ENCODE measurements at regions not wholly inside any gene's neighbourhood (a gene's known extent, or its start where the extent isn't known, plus 50 kb on each side); places are given as distances from the start of the nearest gene placed in this dataset.

DNA sequence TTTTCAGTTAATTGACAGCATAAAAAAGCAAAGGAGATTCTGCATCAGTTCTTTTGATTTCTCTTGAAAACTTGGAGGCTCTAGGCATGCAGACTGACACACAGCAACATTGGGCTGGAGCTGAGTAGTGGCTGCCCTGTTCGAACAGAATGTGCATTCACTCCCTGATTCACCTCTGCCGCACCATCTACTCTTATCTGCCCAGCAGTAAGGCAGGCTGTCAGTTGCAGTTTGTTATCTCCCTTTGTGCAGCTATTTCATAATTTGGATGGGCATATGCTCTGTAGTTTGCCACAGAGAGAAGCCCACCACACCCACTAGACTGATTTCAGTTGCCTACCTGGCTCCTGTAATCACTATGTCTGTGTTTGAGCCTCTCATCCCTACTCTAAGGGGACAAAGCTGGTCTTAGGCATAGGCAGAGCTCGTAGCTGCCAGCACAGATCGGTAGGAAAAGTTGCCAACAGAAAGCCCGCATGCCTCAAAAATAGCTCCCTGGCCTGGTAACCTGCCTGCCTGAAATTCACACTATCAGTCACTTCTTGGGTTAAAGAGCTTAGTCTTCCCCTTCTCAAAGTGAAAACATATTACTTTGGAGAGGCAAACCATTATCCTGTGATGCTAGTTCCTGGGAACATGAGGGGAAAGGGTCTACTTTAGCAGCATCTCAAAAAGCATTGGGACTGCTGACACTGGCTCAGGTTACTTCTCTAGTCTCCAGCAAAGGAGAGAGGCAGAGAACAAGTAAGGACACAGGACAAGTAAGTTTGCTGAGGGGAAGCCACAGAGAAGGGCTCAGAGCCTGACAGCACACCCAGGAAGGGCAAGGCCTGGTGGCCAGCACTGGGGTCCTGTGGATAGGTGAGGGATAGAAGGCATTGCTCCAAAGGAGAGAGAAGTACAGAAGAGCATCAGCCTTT lies 75.9 kb upstream of the TMEM164 start:
- intact Hi-C loops (cut with micrococcal nuclease) = no loop called here

DNA sequence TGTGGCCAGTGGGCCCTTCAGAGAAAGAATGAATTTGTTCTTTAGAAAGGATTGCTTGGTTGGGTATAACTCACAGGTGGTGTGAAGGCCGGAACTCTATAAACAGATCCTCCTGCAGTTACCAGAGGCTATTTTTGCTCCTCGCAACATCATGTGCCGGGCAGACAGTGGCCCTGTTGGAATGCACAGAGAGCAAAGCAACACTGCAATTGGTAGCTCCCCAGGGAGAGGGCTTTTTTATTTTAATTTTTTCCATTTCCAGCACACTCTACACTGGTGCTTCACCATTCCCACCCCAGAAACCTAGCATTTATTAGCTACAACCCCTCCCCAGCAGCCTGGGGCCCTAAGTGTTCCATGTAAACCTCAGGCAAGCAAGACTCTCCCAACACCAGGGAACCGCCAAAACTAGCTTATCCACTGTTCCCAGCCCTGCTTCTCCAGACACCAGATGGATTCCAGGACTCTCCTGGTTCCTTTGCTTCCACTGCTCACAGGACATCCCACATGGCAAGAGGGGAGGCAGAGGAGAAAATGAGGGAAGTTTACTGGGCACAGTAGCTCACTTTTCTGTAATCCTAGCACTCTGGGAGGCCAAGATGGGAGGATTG lies 75.1 kb upstream of the TMEM164 start:
- intact Hi-C loops (cut with micrococcal nuclease) = no loop called here

DNA sequence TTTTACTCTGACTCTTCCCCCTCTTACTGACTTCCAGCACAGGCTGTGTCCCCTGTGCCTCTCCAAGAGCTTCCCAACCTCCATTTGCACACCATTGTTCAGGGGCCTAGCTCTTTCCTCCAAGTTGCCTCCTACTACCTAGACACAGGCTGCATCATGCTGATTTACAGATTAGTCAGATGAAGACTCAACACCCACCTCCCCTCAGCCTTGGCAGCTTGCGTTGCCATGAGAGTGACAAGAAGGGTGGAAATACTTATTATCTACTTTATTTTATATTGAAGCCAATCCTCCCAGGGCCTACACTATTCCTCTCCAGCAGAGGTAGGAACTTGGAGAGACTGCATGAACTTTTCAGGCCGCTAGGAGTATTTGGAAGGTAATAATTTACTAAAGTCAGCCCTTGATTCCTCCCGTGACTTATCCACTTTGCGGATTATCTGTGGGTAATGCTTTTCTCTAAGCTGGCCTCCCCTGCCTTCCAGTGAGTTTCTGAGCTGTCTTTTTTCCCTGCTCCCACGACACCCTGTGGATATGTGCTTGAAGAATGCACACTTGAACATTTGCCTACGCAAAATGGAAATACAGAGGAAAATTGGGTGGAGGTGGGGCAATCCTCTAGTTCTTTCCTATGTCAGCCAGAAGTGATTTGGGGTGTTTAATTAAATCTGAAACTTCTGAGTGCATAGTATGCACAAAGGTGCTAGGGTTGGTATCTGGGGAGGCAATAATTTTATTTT lies 74.1 kb upstream of the TMEM164 start:
- intact Hi-C loops (cut with micrococcal nuclease) = no loop called here

DNA sequence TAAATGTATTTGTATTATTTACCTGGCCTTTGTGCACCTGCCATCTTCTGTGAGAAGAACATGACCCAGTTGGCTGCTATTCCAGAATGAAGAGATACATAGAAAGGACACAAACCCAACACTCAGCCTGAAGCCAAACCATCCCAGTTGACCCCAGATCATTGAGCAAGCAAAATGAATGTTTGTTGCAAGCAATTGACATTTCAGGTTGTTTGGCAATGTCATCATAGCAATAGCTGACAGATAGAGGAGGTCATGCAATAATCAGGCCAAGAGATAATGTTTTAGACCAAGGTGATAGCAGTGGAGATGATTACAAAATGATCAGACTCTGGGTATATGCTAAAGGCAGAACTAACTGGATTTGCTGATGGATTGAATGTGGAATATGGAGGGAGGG lies 71.2 kb upstream of the TMEM164 start:
- intact Hi-C loops (cut with micrococcal nuclease) = no loop called here

DNA sequence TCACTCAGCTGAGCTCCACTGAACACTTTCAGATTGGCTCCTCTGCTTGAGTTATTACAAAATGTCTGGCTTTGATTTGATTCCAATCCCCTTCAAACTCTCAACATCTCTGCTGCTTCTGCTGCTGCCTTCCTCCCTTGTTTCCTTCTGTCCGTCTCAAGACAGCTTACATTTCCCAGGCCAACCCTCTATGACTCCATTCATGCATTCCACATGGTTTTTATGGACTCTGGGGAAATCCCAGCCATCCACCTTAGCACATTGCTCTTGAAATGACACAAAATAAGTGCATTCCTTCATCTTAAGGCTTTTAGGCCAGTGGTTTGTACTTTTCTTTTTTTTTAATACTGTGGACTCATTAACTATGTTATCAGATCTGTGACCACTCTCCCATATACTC lies 68.5 kb upstream of the TMEM164 start:
- intact Hi-C loops (cut with micrococcal nuclease) = no loop called here

DNA sequence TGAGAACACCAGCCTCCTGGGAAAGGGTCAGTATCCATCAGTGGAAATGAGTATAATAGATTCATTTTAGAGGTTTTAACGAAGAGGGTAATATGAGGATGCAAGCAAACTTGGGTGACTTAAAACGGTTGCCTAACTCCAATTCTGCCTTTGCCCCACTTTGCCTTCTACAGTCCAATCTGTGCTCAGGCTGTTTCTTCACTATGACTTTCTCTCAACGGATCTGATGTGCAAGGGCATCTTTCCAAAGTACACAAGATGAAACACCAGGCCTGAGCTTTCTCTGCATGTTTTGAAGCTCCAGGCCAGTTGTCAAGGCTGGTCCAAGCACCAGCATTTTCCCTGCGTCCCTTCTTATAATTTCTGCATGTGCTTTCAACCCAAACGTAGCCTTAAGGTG lies 68.0 kb upstream of the TMEM164 start:
- intact Hi-C loops (cut with micrococcal nuclease) = no loop called here

DNA sequence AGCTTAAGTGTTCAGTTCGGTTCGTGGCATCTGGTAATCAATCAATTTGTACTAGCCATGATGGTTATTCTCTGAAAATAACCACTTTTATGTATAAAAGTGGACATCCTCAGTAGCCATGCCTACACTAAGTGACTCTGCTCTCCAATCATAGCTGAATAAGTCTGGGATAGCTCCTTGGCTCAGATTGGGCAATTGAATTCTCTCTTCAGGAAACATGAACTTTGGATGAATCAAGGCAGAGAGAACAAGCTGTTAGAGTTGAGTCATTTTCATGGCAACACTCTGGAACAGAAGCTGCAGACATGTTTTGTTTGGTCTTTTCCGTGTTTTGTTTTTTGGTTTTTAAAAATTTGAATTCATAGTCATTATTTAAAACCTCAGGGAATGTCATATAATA lies 66.8 kb upstream of the TMEM164 start:
- intact Hi-C loops (cut with micrococcal nuclease) = no loop called here

DNA sequence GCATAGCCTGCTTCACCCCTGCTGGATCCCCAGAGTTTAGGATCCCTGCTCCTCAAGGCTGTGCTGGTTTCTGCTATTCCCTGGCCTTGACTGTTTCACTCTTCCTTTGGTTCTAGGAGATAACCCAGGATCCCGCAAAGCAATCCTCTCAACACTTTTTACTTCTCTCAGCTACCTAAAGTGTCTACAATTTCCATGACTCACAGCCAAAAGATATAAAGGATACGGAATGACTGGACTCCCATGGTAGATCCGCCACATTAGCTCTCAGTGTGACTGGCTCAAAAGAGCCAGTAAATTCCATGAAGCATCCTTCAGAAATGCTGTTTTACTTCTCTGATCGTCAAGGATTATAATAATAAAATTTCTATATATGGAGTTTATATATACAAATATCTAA lies 66.3 kb upstream of the TMEM164 start:
- intact Hi-C loops (cut with micrococcal nuclease) = no loop called here

DNA sequence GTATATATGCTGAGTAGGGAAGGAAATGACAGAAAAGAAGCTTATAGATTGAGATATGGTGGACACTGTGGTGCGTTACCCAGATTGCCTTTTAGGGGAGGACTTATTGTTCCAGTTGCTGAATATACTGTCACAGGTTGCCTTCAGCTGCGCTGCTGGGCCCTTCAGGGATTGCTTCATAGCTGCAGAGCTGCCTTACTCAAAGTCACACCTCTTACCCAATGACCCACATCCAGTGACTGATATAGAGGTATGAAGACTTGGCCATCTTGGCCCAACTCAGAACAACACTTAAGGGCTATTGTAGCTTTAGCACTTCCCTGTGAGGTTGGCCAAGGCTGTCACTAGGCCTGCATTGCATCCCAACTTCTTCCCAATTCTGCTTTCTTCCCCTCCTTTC lies 63.4 kb upstream of the TMEM164 start:
- intact Hi-C loops (cut with micrococcal nuclease) = no loop called here

DNA sequence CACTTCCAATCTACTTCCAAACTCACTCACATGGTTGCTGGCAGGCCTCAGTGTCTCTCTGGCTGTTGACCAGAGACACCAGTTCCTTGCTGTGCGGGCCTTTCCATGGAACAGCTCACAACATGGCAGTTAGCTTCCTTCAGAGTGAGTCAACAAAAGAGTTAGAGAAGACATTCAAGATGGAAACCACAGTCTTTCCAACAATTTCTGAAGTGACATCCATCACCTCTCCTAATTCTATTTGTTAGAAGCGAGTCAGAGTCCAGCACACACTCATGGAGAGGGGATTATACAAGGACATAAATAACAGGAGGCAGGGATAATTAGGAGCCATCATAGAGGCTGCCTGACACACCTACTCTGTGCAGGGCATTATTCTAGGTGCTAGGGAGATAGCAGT lies 62.5 kb upstream of the TMEM164 start:
- intact Hi-C loops (cut with micrococcal nuclease) = no loop called here

DNA sequence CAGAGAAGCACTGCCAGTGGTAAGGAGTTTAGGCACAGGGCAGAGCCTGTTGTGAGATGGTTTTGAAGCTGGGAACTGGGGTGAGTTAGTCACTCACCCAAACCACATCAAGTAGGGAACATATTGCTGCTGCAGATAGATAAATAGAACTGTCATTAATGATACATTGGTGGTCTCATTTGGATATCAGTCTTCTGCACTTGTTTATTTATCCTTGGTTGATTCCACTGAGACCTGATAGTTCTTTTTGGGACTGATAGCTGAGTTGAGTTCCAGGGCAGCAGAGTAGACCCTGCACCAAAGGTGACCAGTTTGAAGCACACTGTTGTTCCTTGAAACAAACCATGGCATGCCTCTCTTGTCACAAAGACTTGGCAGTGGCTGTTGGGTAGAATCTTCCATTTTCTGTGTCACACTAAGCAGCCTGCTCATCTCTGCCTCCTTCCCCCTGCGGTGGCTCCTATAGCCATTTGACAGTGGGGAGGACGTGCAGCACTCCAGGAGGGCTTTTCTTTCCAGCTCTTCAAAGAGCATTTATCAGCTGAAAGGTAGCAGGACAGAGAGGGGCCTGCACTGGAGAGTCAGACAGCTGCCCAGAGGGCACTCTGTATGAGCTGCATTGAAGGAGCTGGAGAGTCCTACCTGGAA lies 59.7 kb upstream of the TMEM164 start:
- intact Hi-C loops (cut with micrococcal nuclease) = no loop called here

DNA sequence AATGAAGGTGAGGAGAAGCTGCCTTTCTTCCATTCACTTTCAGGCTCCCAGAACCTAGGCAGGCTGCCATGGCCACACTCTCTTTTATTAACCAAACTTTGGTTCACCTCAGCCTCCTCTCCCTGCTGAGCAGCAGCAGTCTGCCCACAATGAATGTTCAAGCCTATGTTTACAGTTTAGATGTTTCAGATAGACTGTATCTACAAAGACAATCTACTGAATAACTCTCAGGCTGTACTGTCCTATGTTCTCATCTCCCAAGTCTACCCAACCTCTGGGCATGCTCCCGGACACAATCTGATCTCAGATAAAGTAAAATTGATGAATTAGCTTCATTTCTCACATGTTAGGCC lies 59.2 kb upstream of the TMEM164 start:
- intact Hi-C loops (cut with micrococcal nuclease) = no loop called here

DNA sequence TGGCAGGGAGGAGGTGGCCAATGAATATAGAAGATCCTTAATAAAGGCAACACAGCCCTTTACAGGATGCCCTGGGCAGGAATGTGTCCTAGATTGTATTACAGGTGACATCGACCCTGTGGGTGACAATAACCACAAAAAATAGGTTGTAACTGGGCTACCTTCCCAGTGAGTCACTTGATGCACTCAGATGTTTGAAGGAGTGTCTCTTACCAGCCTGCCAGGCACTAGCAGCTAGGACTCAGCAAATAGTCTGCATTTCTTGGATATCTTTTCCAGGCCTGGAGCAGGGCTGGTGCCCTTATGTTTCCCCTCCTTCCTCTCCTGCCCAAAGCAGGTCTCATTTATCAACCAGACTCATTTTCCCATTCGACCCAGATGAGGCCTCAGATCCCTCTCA lies 50.9 kb upstream of the TMEM164 start:
- intact Hi-C loops (cut with micrococcal nuclease) = no loop called here

DNA sequence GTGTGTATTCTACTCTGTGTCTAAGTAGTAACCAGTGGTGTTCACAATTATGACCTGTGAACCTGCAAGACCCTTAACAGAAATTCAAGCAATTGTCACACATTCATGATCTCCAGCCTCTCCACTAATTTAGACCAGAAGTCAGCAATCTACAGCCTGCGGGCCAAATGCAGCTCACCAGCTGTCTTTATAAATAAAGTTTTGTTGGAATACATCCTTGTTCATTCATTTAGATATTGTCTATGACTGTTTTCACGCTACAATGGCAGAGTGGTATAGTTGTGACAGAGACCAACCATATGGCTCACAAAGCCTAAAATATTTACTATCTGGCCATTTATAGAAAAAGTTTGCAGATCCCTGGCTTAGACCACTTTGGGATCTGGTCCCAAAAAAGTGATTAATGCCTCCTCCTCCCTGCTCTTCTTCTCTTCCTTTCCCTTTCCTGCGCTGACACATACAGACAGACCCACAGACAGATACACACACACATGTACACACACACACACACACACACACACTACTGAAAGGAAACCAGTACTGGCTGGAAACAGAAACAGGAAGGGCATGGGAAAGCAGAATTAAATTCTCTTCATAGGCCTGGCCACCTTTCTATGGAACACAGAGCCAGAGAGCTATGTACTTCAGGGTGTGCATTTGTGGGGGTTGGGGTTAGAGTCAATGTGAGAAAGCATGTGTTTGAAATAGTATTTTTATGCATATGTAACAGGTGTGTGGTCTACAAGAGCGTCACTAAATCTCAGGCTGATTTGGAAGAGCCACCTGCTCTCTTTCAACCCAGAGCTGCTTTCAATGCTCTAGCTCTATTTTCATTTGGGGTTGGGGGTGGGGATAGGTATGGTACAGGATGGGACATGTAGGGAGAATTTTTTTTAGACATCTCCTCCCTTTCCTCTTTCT lies 49.7 kb upstream of the TMEM164 start:
- intact Hi-C loops (cut with micrococcal nuclease) = no loop called here
